ENCODE measurements at regions not wholly inside any gene's neighbourhood (a gene's known extent, or its start where the extent isn't known, plus 50 kb on each side); places are given as distances from the start of the nearest gene placed in this dataset.

- Mint-ChIP-seq H3K9me3 (no peaks in the 10 kb centered on the region), H3K27me3 (ENCODE audit: low read depth) (no peaks in the 10 kb centered on the region), H3K4me1 (peaks cover 36% of the 10 kb centered on the region), H3K27ac (no peak overlapping the region), H3K4me3 (no peak overlapping the region), H3K36me3 (no peaks in the 10 kb centered on the region)
- ChIA-PET POLR2A (no interaction called here), CTCF (no interaction called here)
- ATAC-seq = no peak
- no peak for DNase-seq (ENCODE audit: low spot score)
- no peak for TF ChIP-seq IRF2 (CRISPR knock-in tag; IDR thresholded peaks at IDR 0.05; ENCODE audit: borderline replicate concordance, low read depth)
- no peak for TF ChIP-seq ARID4B (CRISPR knock-in tag; IDR thresholded peaks at IDR 0.05; ENCODE audit: borderline replicate concordance)
- no peak for TF ChIP-seq FOXJ3 (CRISPR knock-in tag; IDR thresholded peaks at IDR 0.05; ENCODE audit: borderline replicate concordance)
- TF ChIP-seq ZBTB43 (CRISPR knock-in tag; IDR thresholded peaks at IDR 0.05) = no peak
- no peak for TF ChIP-seq E2F5 (CRISPR knock-in tag; IDR thresholded peaks at IDR 0.05)
- TF ChIP-seq TCF7 (CRISPR knock-in tag; IDR thresholded peaks at IDR 0.05; ENCODE audit: low read depth) = no peak
- no peak for TF ChIP-seq FOXP1 (CRISPR knock-in tag; IDR thresholded peaks at IDR 0.05; ENCODE audit: borderline replicate concordance)
- no peak for TF ChIP-seq PRRX2 (CRISPR knock-in tag; IDR thresholded peaks at IDR 0.05)
- TF ChIP-seq ZNF121 (CRISPR knock-in tag; IDR thresholded peaks at IDR 0.05) = no peak
- TF ChIP-seq STAT6 (CRISPR knock-in tag; conservative IDR thresholded peaks at IDR 0.05; ENCODE audit: low read depth) = no peak
- TF ChIP-seq HMGXB4 (CRISPR knock-in tag; IDR thresholded peaks at IDR 0.05) = no peak
- TF ChIP-seq TP53 (CRISPR knock-in tag; IDR thresholded peaks at IDR 0.05) = no peak
- TF ChIP-seq TEAD4 (CRISPR knock-in tag; IDR thresholded peaks at IDR 0.05) = no peak
- TF ChIP-seq AR (CRISPR knock-in tag; IDR thresholded peaks at IDR 0.05) = no peak
Observed at GRCh38 chr2:105640246-105640645, 104.5 kb upstream of the NCK2 start.

Data from WTC11 (cell line).